ENCODE measurements at regions not wholly inside any gene's neighbourhood (a gene's known extent, or its start where the extent isn't known, plus 50 kb on each side); places are given as distances from the start of the nearest gene placed in this dataset.

GRCh38 chr5:143539742-143540141 is 136.3 kb upstream of the NR3C1 start:
- TF ChIP-seq POLR2A (IDR thresholded peaks at IDR 0.05): no peak
- TF ChIP-seq CTCF (IDR thresholded peaks at IDR 0.05): no peak
